BJ (cell line): ENCODE measurements at regions not wholly inside any gene's neighbourhood (a gene's known extent, or its start where the extent isn't known, plus 50 kb on each side); places are given as distances from the start of the nearest gene placed in this dataset.

Experiments
- CTCF ChIA-PET: fragments of 350-600 bp; formaldehyde crosslinking; extraction: SDS; loops from one replicate; lab custom pipeline; 2021; ENCODE audit warnings: antibody characterized with exemption, inconsistent platforms; lab: Yijun Ruan, JAX
- POLR2A ChIA-PET: fragments of 300-600 bp; sonication (Branson Sonifier 250); formaldehyde crosslinking; extraction: SDS; loops from one replicate; lab custom pipeline; 2021; ENCODE audit warnings: antibody characterized with exemption; lab: Charles Lee
- DNase-seq: peaks from one replicate; pipeline ENCODE4 v3.0.0-alpha.2; 2011; ENCODE audit warnings: low read depth
- H3K27me3 ChIP-seq: 2 replicates; pipeline ENCODE4 v1.6.0; 2011; ENCODE audit warnings: low read length; ENCODE audit not compliant: control insufficient read depth, insufficient read depth
- H3K36me3 ChIP-seq: 2 replicates; pipeline ENCODE4 v1.5.1; 2011; ENCODE audit warnings: low read length; ENCODE audit not compliant: control insufficient read depth, insufficient read depth
- H3K4me3 ChIP-seq: 2 replicates; pipeline ENCODE4 v1.5.1; 2011; ENCODE audit warnings: low read depth, mild to moderate bottlenecking, control low read depth, low read length
- TF ChIP-seq, protein P1 (sequence below): IDR thresholded peaks from 2 replicates; pipeline ENCODE4 v1.5.1; 2011; ENCODE audit warnings: low read depth, mild to moderate bottlenecking, control low read depth, inconsistent platforms, low read length, moderate library complexity; ENCODE audit not compliant: insufficient read depth

DNA sequence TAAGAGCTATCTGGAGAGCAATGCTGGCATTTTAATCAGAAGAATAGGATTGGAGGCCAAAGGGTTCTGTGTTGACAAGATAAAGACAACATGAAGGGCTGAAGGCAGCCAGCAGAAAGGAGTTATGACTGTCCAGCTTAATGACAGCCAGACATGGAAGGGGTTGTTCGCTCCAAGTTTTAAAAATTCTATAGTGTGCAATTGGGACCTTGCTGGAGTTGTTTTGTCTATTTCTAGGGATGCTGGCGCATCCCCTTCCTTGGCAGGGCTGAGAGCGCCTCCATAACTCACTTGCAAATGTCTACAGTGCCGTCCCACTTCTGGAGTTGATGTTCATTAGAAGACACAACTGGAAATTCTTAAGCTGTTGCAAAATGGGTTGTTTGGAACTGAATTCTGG lies 200.7 kb downstream of the TLE3 start:
- Histone ChIP-seq H3K4me3 (no peak overlapping the region), H3K36me3 (no peaks in the 10 kb centered on the region), H3K27me3 (peaks cover 6% of the 10 kb centered on the region)
- TF ChIP-seq, protein P1, sequence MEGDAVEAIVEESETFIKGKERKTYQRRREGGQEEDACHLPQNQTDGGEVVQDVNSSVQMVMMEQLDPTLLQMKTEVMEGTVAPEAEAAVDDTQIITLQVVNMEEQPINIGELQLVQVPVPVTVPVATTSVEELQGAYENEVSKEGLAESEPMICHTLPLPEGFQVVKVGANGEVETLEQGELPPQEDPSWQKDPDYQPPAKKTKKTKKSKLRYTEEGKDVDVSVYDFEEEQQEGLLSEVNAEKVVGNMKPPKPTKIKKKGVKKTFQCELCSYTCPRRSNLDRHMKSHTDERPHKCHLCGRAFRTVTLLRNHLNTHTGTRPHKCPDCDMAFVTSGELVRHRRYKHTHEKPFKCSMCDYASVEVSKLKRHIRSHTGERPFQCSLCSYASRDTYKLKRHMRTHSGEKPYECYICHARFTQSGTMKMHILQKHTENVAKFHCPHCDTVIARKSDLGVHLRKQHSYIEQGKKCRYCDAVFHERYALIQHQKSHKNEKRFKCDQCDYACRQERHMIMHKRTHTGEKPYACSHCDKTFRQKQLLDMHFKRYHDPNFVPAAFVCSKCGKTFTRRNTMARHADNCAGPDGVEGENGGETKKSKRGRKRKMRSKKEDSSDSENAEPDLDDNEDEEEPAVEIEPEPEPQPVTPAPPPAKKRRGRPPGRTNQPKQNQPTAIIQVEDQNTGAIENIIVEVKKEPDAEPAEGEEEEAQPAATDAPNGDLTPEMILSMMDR = no peak
- ChIA-PET POLR2A (no interaction called here), CTCF (no interaction called here)
- no peak for DNase-seq

DNA sequence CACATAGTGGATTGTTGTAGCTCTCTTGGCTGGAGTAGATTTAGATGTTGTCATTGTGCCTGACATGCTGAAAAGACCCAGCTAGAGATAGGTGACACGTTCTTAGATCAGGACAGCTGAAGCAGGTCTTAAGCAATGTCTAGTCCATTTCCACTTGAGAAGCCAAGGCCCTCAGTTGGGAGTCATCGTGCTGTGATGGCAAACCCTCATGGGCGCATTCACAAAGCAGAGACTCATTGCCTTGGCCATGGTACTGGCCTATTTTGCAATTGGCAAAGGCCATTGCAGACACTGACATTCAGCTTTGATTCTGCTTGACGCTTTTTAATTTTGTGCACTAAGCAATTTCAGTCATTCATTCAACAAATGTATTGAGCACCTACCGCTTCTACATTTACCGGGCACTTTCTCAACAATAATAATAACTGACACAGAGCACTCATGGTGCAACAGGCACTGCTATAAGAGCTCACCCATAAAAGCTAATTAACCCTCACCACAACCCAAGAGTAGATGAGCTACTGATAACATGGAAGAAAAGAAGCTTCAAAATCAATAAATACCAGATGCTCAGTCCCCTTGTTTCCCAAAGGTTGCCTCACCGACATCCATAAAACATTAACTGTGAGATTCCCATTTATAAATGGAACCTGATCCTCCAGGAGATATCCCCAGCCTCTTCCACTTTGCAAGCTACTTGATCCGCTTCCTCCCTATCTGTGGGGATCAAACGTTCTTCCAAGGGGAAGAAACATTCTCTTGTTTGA lies 200.1 kb downstream of the TLE3 start:
- TF ChIP-seq, protein P1 = no peak
- Histone ChIP-seq H3K36me3 (no peaks in the 10 kb centered on the region), H3K27me3 (peaks cover 6% of the 10 kb centered on the region), H3K4me3 (no peak overlapping the region)
- ChIA-PET CTCF (no interaction called here), POLR2A (interaction anchor here (0.7 kb wide), 1 partner anchor 625 kb away, joined by 3 read pairs; no protein-coding TSS in a partner anchor)
- no peak for DNase-seq

DNA sequence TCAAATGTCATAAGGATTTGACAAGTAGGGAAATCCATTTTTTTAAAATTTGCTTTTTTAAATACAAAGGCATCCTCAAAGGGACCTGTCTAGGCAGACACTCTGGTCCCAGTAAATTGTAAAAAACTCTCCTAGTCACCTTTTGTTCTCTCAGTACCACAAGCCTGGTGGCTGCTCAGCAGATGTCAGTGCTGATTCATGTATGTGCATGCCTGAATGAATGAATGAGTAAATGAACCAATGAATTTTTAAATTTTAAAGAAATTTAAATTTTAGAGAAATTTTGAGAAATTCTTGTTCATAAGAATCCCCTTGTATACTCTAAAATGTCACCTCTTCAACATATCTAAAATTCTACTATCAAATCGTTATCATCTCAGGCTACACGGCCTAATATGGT lies 199.5 kb downstream of the TLE3 start:
- ChIA-PET POLR2A (interaction anchor here (0.7 kb wide), 1 partner anchor 625 kb away, joined by 3 read pairs; no protein-coding TSS in a partner anchor), CTCF (no interaction called here)
- H3K4me3 ChIP-seq = no peak overlapping the region
- TF ChIP-seq, protein P1 = no peak
- H3K36me3 ChIP-seq = no peaks in the 10 kb centered on the region
- no peak for DNase-seq
- peaks cover 6% of the 10 kb centered on the region for H3K27me3 ChIP-seq

DNA sequence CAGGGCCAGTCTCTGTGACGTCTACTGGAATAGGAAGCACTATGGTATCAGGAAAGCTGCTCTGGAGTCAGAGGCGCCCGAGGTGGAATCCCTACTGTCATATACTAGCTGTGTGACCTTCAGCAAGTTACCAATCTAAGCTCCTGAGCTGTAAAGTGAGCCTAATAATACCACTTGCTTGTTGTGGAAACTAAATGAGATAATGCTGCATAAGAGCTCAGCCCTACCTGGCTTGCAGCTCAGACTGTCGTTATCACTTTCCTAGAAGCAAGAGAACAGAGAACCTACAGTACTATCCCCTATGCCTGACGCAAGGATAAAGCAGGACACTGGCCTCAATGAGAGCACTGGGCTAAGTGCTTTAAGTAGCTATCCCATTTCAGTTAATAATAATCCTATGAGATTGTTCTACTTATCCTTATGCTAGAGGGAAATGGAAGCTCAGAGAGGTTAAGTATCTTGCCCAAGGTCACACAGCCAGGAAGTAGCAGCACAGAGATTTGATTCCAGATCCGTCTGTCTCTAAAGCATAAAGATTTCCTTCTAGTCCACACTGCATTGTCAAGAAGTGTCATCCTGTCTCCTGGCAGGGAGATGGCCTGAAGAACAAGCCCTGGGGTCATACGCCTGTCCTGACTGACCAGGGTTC lies 195.2 kb downstream of the TLE3 start:
- TF ChIP-seq, protein P1 = no peak
- POLR2A ChIA-PET = no interaction called here
- H3K27me3 ChIP-seq = no peaks in the 10 kb centered on the region; the same call in 1 of the 2 replicates
- CTCF ChIA-PET = no interaction called here
- H3K36me3 ChIP-seq = no peaks in the 10 kb centered on the region
- H3K4me3 ChIP-seq = no peak overlapping the region
- DNase-seq = no peak
